ENCODE measurements at regions not wholly inside any gene's neighbourhood (a gene's known extent, or its start where the extent isn't known, plus 50 kb on each side); places are given as distances from the start of the nearest gene placed in this dataset.

GRCh38 chr4:104976262-104976661 is 170.4 kb upstream of the TET2 start:
- CTCF ChIA-PET (ENCODE audit: partially characterized antibody) = interaction anchor here (0.8 kb wide), 1 partner anchor 13 kb away, joined by 3 read pairs; no protein-coding TSS in a partner anchor
- Histone ChIP-seq H3K4me3 (ENCODE audit: extremely low read depth in 1 of 4, insufficient read depth in 2 of 4, low read depth in 3 of 4, low read length in 4 of 4) (no peak overlapping the region), H4K8ac (ENCODE audit: extremely low read depth, insufficient read depth, low read length) (no peak overlapping the region), H2BK5ac (ENCODE audit: low read depth, low read length) (no peak overlapping the region), H3K18ac (ENCODE audit: extremely low read depth, low read length) (no peak overlapping the region), H3K9me3 (ENCODE audit: insufficient read depth in 2 of 2, low read depth in 1 of 2, low read length in 1 of 2) (no peaks in the 10 kb centered on the region; a peak in 1 of 4 replicates), H3K27ac (ENCODE audit: low read depth, low read length) (no peak overlapping the region), H2BK12ac (ENCODE audit: low read depth, low read length) (no peak overlapping the region), H2BK15ac (ENCODE audit: low read length) (no peak overlapping the region), H3K79me2 (ENCODE audit: control insufficient read depth in 1 of 2, insufficient read depth in 2 of 2, low read length in 2 of 2) (no peaks in the 10 kb centered on the region), H3K4ac (replicated peaks; ENCODE audit: insufficient read length, low read depth, low read length) (no peak overlapping the region), H3K56ac (replicated peaks; ENCODE audit: insufficient read length, low read depth, low read length) (no peak overlapping the region), H4K5ac (ENCODE audit: insufficient read length, low read depth, low read length) (no peak overlapping the region), H2AFZ (ENCODE audit: low read length) (no peak overlapping the region), H2BK120ac (replicated peaks; ENCODE audit: low read depth, low read length) (no peak overlapping the region), H3K4me1 (replicated peaks in 1 of 4; ENCODE audit: control insufficient read depth in 3 of 4, insufficient read depth in 4 of 4, low read length in 3 of 4) (no peaks in the 10 kb centered on the region), H3K14ac (ENCODE audit: insufficient read length) (no peak overlapping the region), H3K4me2 (ENCODE audit: insufficient read depth in 1 of 2, low read depth in 2 of 2, low read length in 2 of 2) (no peak overlapping the region), H3K9ac (replicated peaks in 1 of 4; ENCODE audit: extremely low read depth in 1 of 4, low read depth in 3 of 4, low read length in 3 of 4) (no peak overlapping the region), H3K79me1 (ENCODE audit: low read depth, low read length) (no peaks in the 10 kb centered on the region), H3K36me3 (ENCODE audit: control insufficient read depth in 2 of 4, insufficient read depth in 4 of 4, low read length in 3 of 4) (no peaks in the 10 kb centered on the region), H3K23ac (ENCODE audit: insufficient read length) (no peak overlapping the region), H4K91ac (replicated peaks; ENCODE audit: insufficient read length, low read length) (no peak overlapping the region), H2AK5ac (ENCODE audit: low read depth, low read length) (no peak overlapping the region), H3K27me3 (replicated peaks in 1 of 4; ENCODE audit: control insufficient read depth in 3 of 4, extremely low read depth in 1 of 4, insufficient read depth in 3 of 4, low read length in 3 of 4) (no peaks in the 10 kb centered on the region), H2BK20ac (ENCODE audit: low read length) (no peak overlapping the region), H4K20me1 (replicated peaks in 1 of 2; ENCODE audit: control insufficient read depth in 1 of 2, insufficient read depth in 2 of 2, low read length in 2 of 2) (no peaks in the 10 kb centered on the region), H3K23me2 (ENCODE audit: low read depth, low read length) (no peaks in the 10 kb centered on the region)
- WGBS, 2 experiments (ENCODE audit: extremely low coverage in 1 of 2, insufficient coverage in 1 of 2, insufficient read length in 1 of 2, insufficient replicate concordance in 2 of 2, low coverage in 1 of 2, low lambda C conversion rate in 2 of 2, missing lambda C conversion rate in 1 of 2) = 90% methylated on average over 2 of the region's 2 CpGs; no CpG with 5 or more reads in 1 of the 2 experiments
- TF ChIP-seq EZH2 (IDR thresholded peaks at IDR 0.05; ENCODE audit: low read depth, low read length, severe bottlenecking) (no peak), POLR2A (IDR thresholded peaks at IDR 0.05; ENCODE audit: control extremely low read depth in 1 of 2, low read depth in 2 of 2, low read length in 2 of 2) (no peak), USF2 (IDR thresholded peaks at IDR 0.05; ENCODE audit: low read length) (no peak), JUN (IDR thresholded peaks at IDR 0.05; ENCODE audit: low read depth, low read length) (no peak), ASH2L (IDR thresholded peaks at IDR 0.05; ENCODE audit: low read length) (no peak), CTCF (IDR thresholded peaks at IDR 0.05; ENCODE audit: control extremely low read depth in 1 of 3, insufficient read depth in 1 of 3, low read depth in 1 of 3, low read length in 3 of 3) (no peak), MAFK (IDR thresholded peaks at IDR 0.05; ENCODE audit: low read depth, low read length) (no peak), TAF7 (optimal IDR thresholded peaks at IDR 0.05; ENCODE audit: borderline replicate concordance, low read depth, low read length) (no peak), POU5F1 (IDR thresholded peaks at IDR 0.05; ENCODE audit: low read depth, low read length) (no peak), KDM1A (IDR thresholded peaks at IDR 0.05; ENCODE audit: borderline replicate concordance, low read length) (no peak), CTBP2 (IDR thresholded peaks at IDR 0.05; ENCODE audit: borderline replicate concordance, insufficient read depth, insufficient read length, low read length) (no peak)
- FAIRE-seq (no peak), DNase-seq (ENCODE audit: low read depth in 1 of 2, low spot score in 2 of 2) (no peak)
- POLR2A ChIA-PET (ENCODE audit: partially characterized antibody) = no interaction called here

All from H1 (cell line).